SK-N-SH (cell line): ENCODE measurements at regions not wholly inside any gene's neighbourhood (a gene's known extent, or its start where the extent isn't known, plus 50 kb on each side); places are given as distances from the start of the nearest gene placed in this dataset.

Experiments
- CTCF ChIA-PET: fragments of 300-600, 350-600 bp; formaldehyde crosslinking; extraction: SDS; loops from one replicate; lab custom pipeline; 2021; lab: Yijun Ruan, JAX
- POLR2A ChIA-PET: fragments of 350-600 bp; sonication (Branson Sonifier 250); formaldehyde crosslinking; extraction: SDS; loops from one replicate; lab custom pipeline; 2020; ENCODE audit warnings: antibody characterized with exemption, inconsistent platforms; lab: Yijun Ruan, JAX
- DNase-seq: peaks from one replicate; pipeline ENCODE4 v3.0.0; 2012
- H2AFZ ChIP-seq: fragments of 200-600 bp; sonication (generic); 2 replicates; pipeline ENCODE4 v1.8.1; 2016; ENCODE audit warnings: antibody characterized with exemption, mild to moderate bottlenecking, low read depth
- H3F3A ChIP-seq: fragments of 200-600 bp; sonication (generic); replicated peaks from 2 replicates; pipeline ENCODE3; 2016; ENCODE audit warnings: antibody characterized with exemption, mild to moderate bottlenecking; ENCODE audit not compliant: insufficient read depth
- H3K27ac ChIP-seq, 2 experiments: fragments of 200-500 bp in 1 of 2; fragments of 200-600 bp in 1 of 2; sonication (Bioruptor generic) in 1 of 2; sonication (generic), shearing (Covaris generic) in 1 of 2; 2 replicates each; pipeline versions ENCODE4 v1.5.1 to v1.6.1; 2014 to 2016; ENCODE audit warnings: low read depth in 2 of 2, inconsistent platforms in 1 of 2, low read length in 1 of 2, mild to moderate bottlenecking in 1 of 2, mixed read lengths in 1 of 2
- H3K27me3 ChIP-seq: fragments of 200-600 bp; sonication (generic), shearing (Covaris generic); 2 replicates; pipeline ENCODE4 v1.6.1; 2016; ENCODE audit warnings: mixed run types; ENCODE audit not compliant: insufficient read depth
- H3K36me3 ChIP-seq, 2 experiments: fragments of 200-500 bp in 1 of 2; fragments of 200-600 bp in 1 of 2; sonication (Bioruptor generic) in 1 of 2; sonication (generic) in 1 of 2; replicated peaks in 1 of 2; 2 replicates each; pipeline versions ENCODE3 to v1.5.1; 2014 to 2016; ENCODE audit warnings: low read length in 1 of 2, mild to moderate bottlenecking in 1 of 2; ENCODE audit not compliant: insufficient read depth in 2 of 2, control insufficient read depth in 1 of 2
- H3K4me1 ChIP-seq, 2 experiments: fragments of 200-500 bp in 1 of 2; fragments of 200-600 bp in 1 of 2; sonication (Bioruptor generic) in 1 of 2; sonication (generic), shearing (Covaris generic) in 1 of 2; 2 replicates each; pipeline versions ENCODE4 v1.5.1 to v1.6.1; 2014 to 2016; ENCODE audit warnings: low read depth in 1 of 2, low read length in 1 of 2, mixed run types in 1 of 2; ENCODE audit not compliant: insufficient read depth in 2 of 2, control insufficient read depth in 1 of 2
- H3K4me2 ChIP-seq: fragments of 200-600 bp; sonication (generic), shearing (Covaris generic); 2 replicates; pipeline ENCODE4 v1.6.1; 2017; ENCODE audit warnings: mixed run types
- H3K4me3 ChIP-seq, 2 experiments: fragments of 200-500 bp in 1 of 2; fragments of 200-600 bp in 1 of 2; sonication (Bioruptor generic) in 1 of 2; sonication (generic), shearing (Covaris generic) in 1 of 2; 2 replicates each; pipeline versions ENCODE4 v1.5.1 to v1.8.1; 2014 to 2016; ENCODE audit warnings: low read depth in 2 of 2, inconsistent platforms in 1 of 2, low read length in 1 of 2, mild to moderate bottlenecking in 1 of 2, mixed read lengths in 1 of 2, moderate library complexity in 1 of 2
- H3K79me2 ChIP-seq: fragments of 200-600 bp; sonication (generic); 2 replicates; pipeline ENCODE4 v1.8.1; 2017; ENCODE audit warnings: mild to moderate bottlenecking; ENCODE audit not compliant: insufficient read depth
- H3K9ac ChIP-seq: fragments of 200-600 bp; sonication (generic); 2 replicates; pipeline ENCODE4 v1.6.1; 2017; ENCODE audit warnings: mixed run types
- H3K9me2 ChIP-seq: fragments of 200-600 bp; sonication (generic); 2 replicates; pipeline ENCODE4 v1.6.1; 2017; ENCODE audit warnings: mixed run types
- H3K9me3 ChIP-seq: fragments of 200-600 bp; sonication (generic); 2 replicates; pipeline ENCODE4 v1.6.1; 2017; ENCODE audit warnings: mixed run types, mild to moderate bottlenecking, moderate library complexity
- H4K20me1 ChIP-seq: fragments of 200-600 bp; sonication (generic); 2 replicates; pipeline ENCODE4 v1.6.1; 2017; ENCODE audit warnings: mild to moderate bottlenecking, mixed run types; ENCODE audit not compliant: insufficient read depth
- CHD2 ChIP-seq: fragments of 150-350 bp; IDR thresholded peaks from 2 replicates; pipeline ENCODE4 v1.6.1; 2018; ENCODE audit warnings: low read length; ENCODE audit not compliant: partially characterized antibody
- FOXJ3 ChIP-seq: sonication (generic); formaldehyde crosslinking; IDR thresholded peaks from 2 replicates; pipeline ENCODE4 v1.5.1; 2020; ENCODE audit warnings: mild to moderate bottlenecking, missing genetic modification reagents
- FOXM1 ChIP-seq: IDR thresholded peaks from 2 replicates; pipeline ENCODE4 v1.4.0; 2012; ENCODE audit warnings: low read depth, mild to moderate bottlenecking
- JUND ChIP-seq: IDR thresholded peaks from 2 replicates; pipeline ENCODE4 v1.4.0; 2012
- MAX ChIP-seq: IDR thresholded peaks from 2 replicates; pipeline ENCODE4 v1.4.0; 2012; ENCODE audit warnings: low read depth
- MXI1 ChIP-seq: IDR thresholded peaks from 2 replicates; pipeline ENCODE4 v1.6.1; 2012; ENCODE audit warnings: mild to moderate bottlenecking, low read depth, low read length, improper control_type of control experiment
- POLR2AphosphoS5 ChIP-seq: IDR thresholded peaks from 2 replicates; pipeline ENCODE4 v1.6.1; 2012; ENCODE audit warnings: low read depth, low read length
- RCOR1 ChIP-seq: fragments of 150-350 bp; IDR thresholded peaks from 2 replicates; pipeline ENCODE4 v1.6.1; 2017; ENCODE audit warnings: antibody characterized with exemption, low read length
- RXRA ChIP-seq: IDR thresholded peaks from 2 replicates; pipeline ENCODE4 v1.4.0; 2012; ENCODE audit warnings: low read depth, mild to moderate bottlenecking, borderline replicate concordance
- SIN3A ChIP-seq: IDR thresholded peaks from 2 replicates; pipeline ENCODE4 v1.6.1; 2012; ENCODE audit warnings: low read depth, mild to moderate bottlenecking, low read length, moderate library complexity, borderline replicate concordance
- SMC3 ChIP-seq: IDR thresholded peaks from 2 replicates; pipeline ENCODE4 v1.6.1; 2012; ENCODE audit warnings: low read depth, low read length, improper control_type of control experiment
- TAF1 ChIP-seq: IDR thresholded peaks from 2 replicates; pipeline ENCODE4 v1.6.1; 2012; ENCODE audit warnings: low read depth, mild to moderate bottlenecking, low read length, moderate library complexity, borderline replicate concordance
- TCF12 ChIP-seq: IDR thresholded peaks from 2 replicates; pipeline ENCODE4 v1.4.0; 2012
- YY1 ChIP-seq: IDR thresholded peaks from 2 replicates; pipeline ENCODE4 v1.4.0; 2012; ENCODE audit warnings: low read depth, mild to moderate bottlenecking
- ZBTB33 ChIP-seq: IDR thresholded peaks from 2 replicates; pipeline ENCODE4 v1.4.0; 2012; ENCODE audit warnings: low read depth, borderline replicate concordance
- WGBS: methylation state at CpG from one replicate; pipeline ENCODE4 v1.1.6; 2017; ENCODE audit warnings: low lambda C conversion rate; 5-methylcytosine and 5-hydroxymethylcytosine counted together
- small RNA-seq, 7 experiments: library from RNA; depleted of rRNA; stranded (forward); fragments of <200 nt; gene quantifications; one replicate each; pipeline ENCODE3, GENCODE V24; 2012
- TF ChIP-seq, protein P1 (sequence below): IDR thresholded peaks from 2 replicates; pipeline ENCODE4; 2012
- TF ChIP-seq, protein P2 (sequence below): fragments of 200-600 bp; sonication (generic); IDR thresholded peaks from 2 replicates; pipeline ENCODE4 v1.6.1; 2017; ENCODE audit warnings: antibody characterized with exemption, mild to moderate bottlenecking, moderate library complexity

- H3K4me1 ChIP-seq: peaks cover 0 to 4% of the 10 kb centered on the region in 2 experiments; a peak in 1 of 4 replicates
- CTCF ChIA-PET: no interaction called here
- TF ChIP-seq TAF1 (no peak), MXI1 (no peak), SMC3 (no peak), POLR2AphosphoS5 (no peak), FOXJ3 (CRISPR knock-in tag) (no peak), RCOR1 (no peak), RXRA (no peak), SIN3A (no peak), TCF12 (no peak), FOXM1 (no peak), CHD2 (no peak), JUND (no peak), ZBTB33 (no peak), MAX (no peak), YY1 (no peak)
- TF ChIP-seq, protein P1, sequence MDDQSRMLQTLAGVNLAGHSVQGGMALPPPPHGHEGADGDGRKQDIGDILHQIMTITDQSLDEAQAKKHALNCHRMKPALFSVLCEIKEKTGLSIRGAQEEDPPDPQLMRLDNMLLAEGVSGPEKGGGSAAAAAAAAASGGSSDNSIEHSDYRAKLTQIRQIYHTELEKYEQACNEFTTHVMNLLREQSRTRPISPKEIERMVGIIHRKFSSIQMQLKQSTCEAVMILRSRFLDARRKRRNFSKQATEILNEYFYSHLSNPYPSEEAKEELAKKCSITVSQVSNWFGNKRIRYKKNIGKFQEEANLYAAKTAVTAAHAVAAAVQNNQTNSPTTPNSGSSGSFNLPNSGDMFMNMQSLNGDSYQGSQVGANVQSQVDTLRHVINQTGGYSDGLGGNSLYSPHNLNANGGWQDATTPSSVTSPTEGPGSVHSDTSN: no peak
- TF ChIP-seq, protein P2, sequence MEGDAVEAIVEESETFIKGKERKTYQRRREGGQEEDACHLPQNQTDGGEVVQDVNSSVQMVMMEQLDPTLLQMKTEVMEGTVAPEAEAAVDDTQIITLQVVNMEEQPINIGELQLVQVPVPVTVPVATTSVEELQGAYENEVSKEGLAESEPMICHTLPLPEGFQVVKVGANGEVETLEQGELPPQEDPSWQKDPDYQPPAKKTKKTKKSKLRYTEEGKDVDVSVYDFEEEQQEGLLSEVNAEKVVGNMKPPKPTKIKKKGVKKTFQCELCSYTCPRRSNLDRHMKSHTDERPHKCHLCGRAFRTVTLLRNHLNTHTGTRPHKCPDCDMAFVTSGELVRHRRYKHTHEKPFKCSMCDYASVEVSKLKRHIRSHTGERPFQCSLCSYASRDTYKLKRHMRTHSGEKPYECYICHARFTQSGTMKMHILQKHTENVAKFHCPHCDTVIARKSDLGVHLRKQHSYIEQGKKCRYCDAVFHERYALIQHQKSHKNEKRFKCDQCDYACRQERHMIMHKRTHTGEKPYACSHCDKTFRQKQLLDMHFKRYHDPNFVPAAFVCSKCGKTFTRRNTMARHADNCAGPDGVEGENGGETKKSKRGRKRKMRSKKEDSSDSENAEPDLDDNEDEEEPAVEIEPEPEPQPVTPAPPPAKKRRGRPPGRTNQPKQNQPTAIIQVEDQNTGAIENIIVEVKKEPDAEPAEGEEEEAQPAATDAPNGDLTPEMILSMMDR: no peak
- H3K4me2 ChIP-seq: no peak overlapping the region
- H3K9me2 ChIP-seq: no peaks in the 10 kb centered on the region
- H4K20me1 ChIP-seq: no peaks in the 10 kb centered on the region
- DNase-seq: no peak
- WGBS: 59% methylated on average over 4 of the region's 4 CpGs
- H3K27me3 ChIP-seq: no peaks in the 10 kb centered on the region; the same call in 1 of the 2 replicates
- H3K4me3 ChIP-seq: no peak overlapping the region
- POLR2A ChIA-PET: no interaction called here
- H3K9me3 ChIP-seq: no peaks in the 10 kb centered on the region
- no peak overlapping the region for H3K9ac ChIP-seq
- no peaks in the 10 kb centered on the region for H3K79me2 ChIP-seq
- H2AFZ ChIP-seq: no peak overlapping the region
- no peaks in the 10 kb centered on the region for H3F3A ChIP-seq
- H3K36me3 ChIP-seq: no peaks in the 10 kb centered on the region
- no peak overlapping the region for H3K27ac ChIP-seq
Observed at GRCh38 chr18:6679201-6679600, 50.3 kb upstream of the ARHGAP28 start.

Small RNA genes lying in the stretch of these regions (small RNA-seq; reads per million reads assigned to genes)
- gene RN7SL282P: 0 reads per million in 7 experiments
